Adrenal gland (tissue), 5 donors: ENCODE measurements at regions not wholly inside any gene's neighbourhood (a gene's known extent, or its start where the extent isn't known, plus 50 kb on each side); places are given as distances from the start of the nearest gene placed in this dataset.

Source experiments
- CTCF ChIP-seq, 6 experiments: fragments of 450-650 bp in 4 of 6; fragments of 200-600 bp in 2 of 6; sonication (generic) in 1 of 6; IDR thresholded peaks; 1 replicate in 5 of 6; 2 replicates in 1 of 6; pipeline versions ENCODE4 v1.5.1 to v1.8.0; 2016 to 2021; ENCODE audit warnings: antibody characterized with exemption in 6 of 6, mild to moderate bottlenecking in 2 of 6, moderate library complexity in 1 of 6
- POLR2A ChIP-seq, 2 donors: fragments of 450-650 bp; IDR thresholded peaks; one replicate each; pipeline ENCODE4 v1.6.1; 2017; ENCODE audit warnings: antibody characterized with exemption in 2 of 2, mild to moderate bottlenecking in 2 of 2, moderate library complexity in 1 of 2
- donor health status: DM: no; HTN: no; CAD: no.

- no peak for TF ChIP-seq CTCF (IDR thresholded peaks at IDR 0.05)
- TF ChIP-seq POLR2A (IDR thresholded peaks at IDR 0.05) = no peak
Observed at GRCh38 chr12:105874121-105874520, 264.6 kb downstream of the NUAK1 start.
